PFSK-1 (cell line): ENCODE measurements at regions not wholly inside any gene's neighbourhood (a gene's known extent, or its start where the extent isn't known, plus 50 kb on each side); places are given as distances from the start of the nearest gene placed in this dataset.

Experiments
- FOXP2 ChIP-seq: optimal IDR thresholded peaks from 2 replicates; pipeline ENCODE3; 2011; ENCODE audit warnings: borderline replicate concordance, control low read depth, inconsistent platforms; ENCODE audit not compliant: insufficient read depth; ENCODE audit errors: extremely low read length, extremely low read depth
- POLR2AphosphoS5 ChIP-seq: IDR thresholded peaks from 2 replicates; pipeline ENCODE4 v1.6.1; 2012; ENCODE audit warnings: low read depth, mild to moderate bottlenecking, control low read depth, low read length, moderate library complexity
- SIN3A ChIP-seq: IDR thresholded peaks from 2 replicates; pipeline ENCODE4 v1.6.1; 2012; ENCODE audit warnings: mild to moderate bottlenecking, low read length, moderate library complexity, borderline replicate concordance; ENCODE audit not compliant: insufficient read depth
- TAF1 ChIP-seq: IDR thresholded peaks from 2 replicates; pipeline ENCODE4 v1.6.1; 2012; ENCODE audit warnings: low read length, control low read depth, borderline replicate concordance; ENCODE audit not compliant: insufficient read depth
- TF ChIP-seq, protein P1 (sequence below), 2 experiments: IDR thresholded peaks; 2 replicates each; pipeline versions ENCODE4 v1.6.1 to v1.8.0; 2011 to 2012; ENCODE audit warnings: low read depth in 2 of 2, low read length in 2 of 2, control low read depth in 1 of 2, inconsistent platforms in 1 of 2, mild to moderate bottlenecking in 1 of 2, moderate library complexity in 1 of 2; ENCODE audit not compliant: insufficient read depth in 1 of 2

DNA sequence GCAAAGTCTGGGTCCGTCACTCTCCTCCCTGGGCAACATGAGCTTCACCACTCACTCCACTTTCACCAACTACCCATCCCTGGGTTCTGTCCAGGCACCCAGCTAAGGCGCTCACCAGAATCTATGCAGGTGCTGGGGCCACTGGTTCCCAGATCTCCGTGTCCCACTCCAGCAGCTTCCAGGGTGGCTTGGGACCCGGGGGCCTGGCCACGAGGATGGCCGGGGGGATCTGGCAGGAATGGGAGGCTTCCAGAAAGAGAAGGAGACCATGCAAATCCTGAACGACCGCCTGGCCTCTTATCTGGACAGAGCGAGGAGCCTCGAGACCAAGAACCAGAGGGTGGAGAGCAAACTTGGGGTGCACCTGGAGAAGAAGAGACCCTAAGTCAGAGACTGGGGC, 1611.0 kb upstream of the ACO1 start:
- no peak for TF ChIP-seq SIN3A
- TF ChIP-seq TAF1: no peak
- no peak for TF ChIP-seq POLR2AphosphoS5
- TF ChIP-seq, protein P1, sequence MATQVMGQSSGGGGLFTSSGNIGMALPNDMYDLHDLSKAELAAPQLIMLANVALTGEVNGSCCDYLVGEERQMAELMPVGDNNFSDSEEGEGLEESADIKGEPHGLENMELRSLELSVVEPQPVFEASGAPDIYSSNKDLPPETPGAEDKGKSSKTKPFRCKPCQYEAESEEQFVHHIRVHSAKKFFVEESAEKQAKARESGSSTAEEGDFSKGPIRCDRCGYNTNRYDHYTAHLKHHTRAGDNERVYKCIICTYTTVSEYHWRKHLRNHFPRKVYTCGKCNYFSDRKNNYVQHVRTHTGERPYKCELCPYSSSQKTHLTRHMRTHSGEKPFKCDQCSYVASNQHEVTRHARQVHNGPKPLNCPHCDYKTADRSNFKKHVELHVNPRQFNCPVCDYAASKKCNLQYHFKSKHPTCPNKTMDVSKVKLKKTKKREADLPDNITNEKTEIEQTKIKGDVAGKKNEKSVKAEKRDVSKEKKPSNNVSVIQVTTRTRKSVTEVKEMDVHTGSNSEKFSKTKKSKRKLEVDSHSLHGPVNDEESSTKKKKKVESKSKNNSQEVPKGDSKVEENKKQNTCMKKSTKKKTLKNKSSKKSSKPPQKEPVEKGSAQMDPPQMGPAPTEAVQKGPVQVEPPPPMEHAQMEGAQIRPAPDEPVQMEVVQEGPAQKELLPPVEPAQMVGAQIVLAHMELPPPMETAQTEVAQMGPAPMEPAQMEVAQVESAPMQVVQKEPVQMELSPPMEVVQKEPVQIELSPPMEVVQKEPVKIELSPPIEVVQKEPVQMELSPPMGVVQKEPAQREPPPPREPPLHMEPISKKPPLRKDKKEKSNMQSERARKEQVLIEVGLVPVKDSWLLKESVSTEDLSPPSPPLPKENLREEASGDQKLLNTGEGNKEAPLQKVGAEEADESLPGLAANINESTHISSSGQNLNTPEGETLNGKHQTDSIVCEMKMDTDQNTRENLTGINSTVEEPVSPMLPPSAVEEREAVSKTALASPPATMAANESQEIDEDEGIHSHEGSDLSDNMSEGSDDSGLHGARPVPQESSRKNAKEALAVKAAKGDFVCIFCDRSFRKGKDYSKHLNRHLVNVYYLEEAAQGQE (IDR thresholded peaks at IDR 0.05; ENCODE audit: insufficient read depth in 1 of 2, low read depth in 2 of 2, low read length in 2 of 2): no peak
- TF ChIP-seq FOXP2: no peak

DNA sequence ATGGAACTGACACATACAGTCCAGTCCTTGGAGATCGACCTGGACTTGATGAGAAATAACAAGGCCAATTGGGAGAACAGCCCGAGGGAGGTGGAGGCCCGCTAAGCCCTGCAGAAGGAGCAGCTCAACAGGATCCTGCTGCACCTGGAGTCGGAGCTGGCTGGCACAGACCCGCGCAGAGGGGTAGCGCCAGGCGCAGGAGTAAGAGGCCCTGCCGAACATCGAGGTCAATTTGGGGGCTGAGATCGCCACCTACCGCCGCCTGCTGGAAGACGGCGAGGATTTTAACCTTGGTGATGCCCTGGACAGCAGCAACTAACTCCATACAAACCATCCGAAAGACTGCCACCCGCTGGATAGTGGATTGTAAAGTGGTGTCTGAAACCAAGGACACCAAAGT, 1610.1 kb upstream of the ACO1 start:
- TF ChIP-seq, protein P1 (IDR thresholded peaks at IDR 0.05; ENCODE audit: insufficient read depth in 1 of 2, low read depth in 2 of 2, low read length in 2 of 2): no peak
- TF ChIP-seq SIN3A (no peak), POLR2AphosphoS5 (no peak), FOXP2 (no peak), TAF1 (no peak)

DNA sequence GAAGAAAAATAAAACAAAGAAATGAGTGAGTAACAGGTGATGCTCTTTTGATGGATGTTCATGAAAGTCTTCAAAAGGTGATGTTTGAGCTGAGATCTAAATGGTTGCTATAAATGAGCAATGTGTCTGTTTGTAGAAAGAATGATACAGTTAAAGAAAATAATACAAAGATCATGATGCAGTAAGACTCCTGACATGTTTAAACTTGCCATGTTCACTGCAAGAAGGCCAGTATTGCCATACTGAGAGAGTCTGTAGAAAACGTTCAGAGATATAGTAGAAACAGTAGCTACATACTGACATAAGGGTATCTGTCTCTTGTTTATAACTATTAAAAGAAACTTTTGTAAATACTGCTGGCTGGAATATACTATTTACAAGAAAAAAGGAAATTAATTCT, 1609.2 kb upstream of the ACO1 start:
- TF ChIP-seq, protein P1 (IDR thresholded peaks at IDR 0.05; ENCODE audit: insufficient read depth in 1 of 2, low read depth in 2 of 2, low read length in 2 of 2): no peak
- TF ChIP-seq SIN3A: no peak
- TF ChIP-seq FOXP2: no peak
- no peak for TF ChIP-seq POLR2AphosphoS5
- no peak for TF ChIP-seq TAF1

DNA sequence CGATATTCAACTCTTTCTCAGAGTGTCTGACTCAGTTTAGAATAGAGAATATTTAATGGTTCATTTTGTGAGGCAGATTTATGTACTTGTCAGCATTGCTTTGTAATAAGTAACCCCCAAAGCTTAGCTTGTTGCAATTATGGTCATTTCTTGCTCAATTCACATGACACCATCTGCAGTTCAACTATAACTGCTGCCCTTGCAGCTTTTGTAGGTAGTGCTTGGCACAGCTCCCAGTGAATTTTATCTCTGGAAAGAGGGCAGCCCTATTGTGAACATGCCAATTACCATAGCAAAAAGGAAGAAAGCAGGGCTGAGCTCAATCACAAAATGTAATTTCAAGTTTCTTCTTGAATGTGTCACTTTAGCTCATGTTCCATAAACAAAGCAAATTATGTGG, 1587.7 kb upstream of the ACO1 start:
- TF ChIP-seq TAF1 (no peak), FOXP2 (no peak)

DNA sequence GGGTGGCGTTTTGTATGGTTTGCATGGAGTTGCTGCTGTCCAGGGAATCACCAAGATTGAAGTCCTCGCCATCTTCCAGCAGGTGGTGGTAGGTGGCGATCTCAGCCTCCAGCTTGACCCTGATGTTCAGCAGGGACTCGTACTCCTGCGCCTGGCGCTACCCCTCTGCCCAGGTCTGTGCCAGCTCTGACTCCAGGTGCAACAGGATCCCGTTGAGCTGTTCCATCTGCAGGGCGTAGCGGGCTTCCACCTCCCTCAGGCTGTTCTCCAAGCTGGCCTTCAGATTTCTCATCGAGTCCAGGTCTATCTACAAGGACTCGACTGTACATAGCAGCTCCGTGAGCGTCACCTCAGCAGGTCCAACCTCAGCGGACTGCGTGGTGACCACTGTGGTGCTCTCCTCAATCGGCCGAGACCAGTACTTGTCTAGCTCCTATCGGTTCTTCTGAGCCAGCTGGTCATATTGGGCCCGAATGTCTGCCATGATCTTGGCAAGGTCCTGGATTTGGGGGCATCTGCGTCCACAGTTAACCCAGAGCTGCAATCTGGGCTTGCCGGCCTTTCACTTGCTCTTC, 1584.8 kb upstream of the ACO1 start:
- TF ChIP-seq, protein P1 (IDR thresholded peaks at IDR 0.05; ENCODE audit: insufficient read depth in 1 of 2, low read depth in 2 of 2, low read length in 2 of 2): no peak
